Erythroblast (primary cell): ENCODE measurements at regions not wholly inside any gene's neighbourhood (a gene's known extent, or its start where the extent isn't known, plus 50 kb on each side); places are given as distances from the start of the nearest gene placed in this dataset.
"Not testable (repeated sequence)": the region's sequence is repeated elsewhere in the genome, so short reads cannot be mapped to it uniquely, and the experiment has no call there.

Experiments
- GATA1 ChIP-seq: IDR thresholded peaks from 2 replicates; pipeline ENCODE4 v1.6.1; 2011; ENCODE audit warnings: low read depth, mild to moderate bottlenecking, control low read depth, low read length, moderate library complexity
- POLR2A ChIP-seq: IDR thresholded peaks from 2 replicates; pipeline ENCODE4 v1.6.1; 2011; ENCODE audit warnings: mild to moderate bottlenecking, low read length

DNA sequence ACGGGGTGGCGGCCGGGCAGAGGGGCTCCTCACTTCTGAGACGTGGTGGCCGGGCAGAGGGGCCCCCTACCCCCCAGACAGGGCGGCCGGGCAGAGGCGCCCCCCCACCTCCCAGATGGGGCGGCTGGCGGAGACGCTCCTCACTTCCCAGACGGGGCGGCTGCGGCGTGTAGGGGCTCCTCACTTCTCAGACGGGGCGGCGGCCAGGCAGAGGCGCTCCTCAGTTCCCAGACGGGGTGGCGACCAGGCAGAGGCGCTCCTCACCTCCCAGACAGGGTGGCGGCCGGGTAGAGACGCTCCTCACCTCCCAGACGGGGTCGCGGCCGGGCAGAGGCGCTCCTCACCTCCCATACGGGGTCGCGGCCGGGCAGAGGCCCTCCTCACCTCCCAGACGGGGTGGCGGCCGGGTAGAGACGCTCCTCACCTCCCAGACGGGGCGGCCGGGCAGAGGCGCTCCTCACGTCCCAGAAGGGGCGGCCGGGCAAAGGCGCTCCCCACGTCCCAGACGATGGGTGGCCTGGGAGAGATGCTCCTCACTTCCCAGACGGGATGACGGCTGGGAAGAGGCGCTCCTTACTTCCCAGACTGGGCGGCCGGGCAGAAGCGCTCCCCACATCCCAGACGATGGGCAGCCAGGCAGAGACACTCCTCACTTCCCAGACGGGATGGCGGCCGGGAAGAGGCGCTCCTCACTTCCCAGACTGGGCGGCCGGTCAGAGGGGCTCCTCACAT, 536.6 kb upstream of the TUSC1 start:
- not testable (repeated sequence) for TF ChIP-seq POLR2A, GATA1
